Upper lobe of left lung (tissue), 6 donors: ENCODE measurements at regions not wholly inside any gene's neighbourhood (a gene's known extent, or its start where the extent isn't known, plus 50 kb on each side); places are given as distances from the start of the nearest gene placed in this dataset.

ENCODE experiments used
- ATAC-seq, 2 donors: fragments of 200-7000 bp; cut with Tn5 transposase; one replicate each; pipeline ENCODE4 v1.9.1; 2022; ENCODE audit warnings: mild to moderate bottlenecking in 2 of 2, moderate library complexity in 2 of 2; ENCODE audit not compliant: low FRiP score in 2 of 2
- DNase-seq, 2 donors: peaks; one replicate each; pipeline ENCODE4 v3.0.0-alpha.2; 2019 to 2020
- H3K27ac ChIP-seq, 4 donors: fragments of 200-600 bp; sonication (generic); one replicate each; pipeline ENCODE4 v1.5.1; 2016 to 2019
- H3K27me3 ChIP-seq, 4 donors: fragments of 200-600 bp; sonication (generic); one replicate each; pipeline ENCODE4 v1.5.1; 2017 to 2019
- H3K36me3 ChIP-seq, 4 donors: fragments of 200-600 bp; sonication (generic); one replicate each; pipeline ENCODE4 v1.5.1; 2016 to 2019
- H3K4me1 ChIP-seq, 4 donors: fragments of 200-600 bp; sonication (generic); one replicate each; pipeline ENCODE4 v1.5.1; 2018 to 2019
- H3K4me3 ChIP-seq, 4 donors: fragments of 200-600 bp; sonication (generic); one replicate each; pipeline ENCODE4 v1.5.1; 2017 to 2019; ENCODE audit warnings: mild to moderate bottlenecking in 2 of 4, moderate library complexity in 1 of 4
- H3K9me3 ChIP-seq, 4 donors: fragments of 200-600 bp; sonication (generic); one replicate each; pipeline ENCODE4 v1.5.1; 2018 to 2019
- EP300 ChIP-seq, 4 donors: sonication (generic); formaldehyde crosslinking; IDR thresholded peaks; one replicate each; pipeline ENCODE4 v1.5.1; 2017; ENCODE audit warnings: antibody characterized with exemption in 4 of 4, control low read depth in 2 of 4
- POLR2A ChIP-seq, 4 donors: fragments of 450-650 bp; IDR thresholded peaks; one replicate each; pipeline ENCODE4 v1.5.1; 2016 to 2017; ENCODE audit warnings: antibody characterized with exemption in 4 of 4, mild to moderate bottlenecking in 2 of 4
- POLR2AphosphoS5 ChIP-seq, 2 donors: sonication (generic); formaldehyde crosslinking; IDR thresholded peaks; one replicate each; pipeline ENCODE4 v1.5.1; 2017; ENCODE audit warnings: antibody characterized with exemption in 2 of 2
- WGBS, 2 donors: methylation state at CpG; one replicate each; pipeline ENCODE4 v1.1.5; 2017 to 2018; 5-methylcytosine and 5-hydroxymethylcytosine counted together
- TF ChIP-seq, protein P1 (sequence below), 6 experiments: fragments of 450-650 bp in 4 of 6; fragments of 200-600 bp in 2 of 6; sonication (generic) in 2 of 6; IDR thresholded peaks; one replicate each; pipeline ENCODE4 v1.5.1; 2016 to 2019; ENCODE audit warnings: antibody characterized with exemption in 6 of 6
- donor health status: DM: no; HTN: no; CAD: no; lungs with moderate emphysema.
- donor health status: DM: no; HTN: yes; CAD: no; lungs with severe emphysema.

DNA sequence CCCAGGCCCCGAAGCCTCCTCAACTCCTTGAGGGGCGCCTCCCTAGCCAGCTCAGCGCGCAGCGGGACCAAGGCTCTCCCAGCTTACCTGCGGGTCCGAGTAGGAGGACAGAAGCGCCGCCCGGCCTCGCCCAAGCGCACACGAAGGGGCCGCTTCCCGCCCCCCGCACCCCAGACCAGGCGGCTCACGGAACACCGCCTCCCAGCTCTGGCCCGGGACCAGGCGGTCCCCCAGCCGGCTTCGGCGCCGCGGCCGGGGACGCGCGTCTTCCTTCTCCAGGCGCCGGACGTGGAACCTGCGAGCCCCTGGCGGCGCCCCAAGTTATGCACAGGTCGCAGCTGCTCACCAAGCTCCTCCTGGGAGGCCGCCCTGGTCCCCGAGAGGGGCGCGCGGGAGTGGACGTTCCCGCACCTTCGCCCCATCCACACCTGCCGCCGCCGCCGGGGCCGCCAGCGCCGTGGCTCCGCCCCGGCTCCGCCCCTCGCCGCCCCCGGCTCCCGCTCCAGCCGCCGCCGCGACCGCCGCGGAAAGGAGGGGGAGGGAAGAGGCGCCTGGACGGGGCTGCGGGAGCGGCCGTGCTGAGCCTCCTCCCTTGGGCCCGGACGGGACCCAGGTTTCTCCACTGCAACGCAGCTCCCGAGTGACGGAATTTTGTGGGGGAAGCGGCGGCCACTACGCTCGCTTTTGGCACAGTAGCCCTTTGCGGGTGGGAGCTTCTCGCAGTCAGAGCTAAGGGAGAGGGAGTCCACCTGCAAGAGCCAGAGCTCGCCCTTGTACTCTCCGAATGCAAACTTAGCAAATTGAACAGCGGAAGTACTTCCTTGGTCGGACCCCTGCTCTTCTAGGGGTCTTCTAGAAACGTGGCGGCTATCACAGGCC, 77.5 kb upstream of the IFNE start:
- Histone ChIP-seq H3K27ac (peak overlapping the region in 1 of 4 donors; percentile 14), H3K27me3 (peaks cover 0 to 34% (median 14%) of the 10 kb centered on the region in 4 donors), H3K9me3 (no peaks in the 10 kb centered on the region), H3K36me3 (no peaks in the 10 kb centered on the region), H3K4me3 (peak overlapping the region; percentile 29 to 56 (median 47)), H3K4me1 (peaks cover 11 to 14% (median 12%) of the 10 kb centered on the region in 4 donors)
- 4% methylated on average over 3 to 32 of the region's 88 CpGs for WGBS, 2 donors
- DNase-seq (peak; percentile 25 to 89), ATAC-seq (peak in 1 of 2 donors; percentile 88)
- TF ChIP-seq, protein P1, sequence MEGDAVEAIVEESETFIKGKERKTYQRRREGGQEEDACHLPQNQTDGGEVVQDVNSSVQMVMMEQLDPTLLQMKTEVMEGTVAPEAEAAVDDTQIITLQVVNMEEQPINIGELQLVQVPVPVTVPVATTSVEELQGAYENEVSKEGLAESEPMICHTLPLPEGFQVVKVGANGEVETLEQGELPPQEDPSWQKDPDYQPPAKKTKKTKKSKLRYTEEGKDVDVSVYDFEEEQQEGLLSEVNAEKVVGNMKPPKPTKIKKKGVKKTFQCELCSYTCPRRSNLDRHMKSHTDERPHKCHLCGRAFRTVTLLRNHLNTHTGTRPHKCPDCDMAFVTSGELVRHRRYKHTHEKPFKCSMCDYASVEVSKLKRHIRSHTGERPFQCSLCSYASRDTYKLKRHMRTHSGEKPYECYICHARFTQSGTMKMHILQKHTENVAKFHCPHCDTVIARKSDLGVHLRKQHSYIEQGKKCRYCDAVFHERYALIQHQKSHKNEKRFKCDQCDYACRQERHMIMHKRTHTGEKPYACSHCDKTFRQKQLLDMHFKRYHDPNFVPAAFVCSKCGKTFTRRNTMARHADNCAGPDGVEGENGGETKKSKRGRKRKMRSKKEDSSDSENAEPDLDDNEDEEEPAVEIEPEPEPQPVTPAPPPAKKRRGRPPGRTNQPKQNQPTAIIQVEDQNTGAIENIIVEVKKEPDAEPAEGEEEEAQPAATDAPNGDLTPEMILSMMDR (IDR thresholded peaks at IDR 0.05), result peak in 1 of 6 experiments; percentile 23
- no peak for TF ChIP-seq POLR2A (IDR thresholded peaks at IDR 0.05)
- TF ChIP-seq EP300 (IDR thresholded peaks at IDR 0.05), result no peak

DNA sequence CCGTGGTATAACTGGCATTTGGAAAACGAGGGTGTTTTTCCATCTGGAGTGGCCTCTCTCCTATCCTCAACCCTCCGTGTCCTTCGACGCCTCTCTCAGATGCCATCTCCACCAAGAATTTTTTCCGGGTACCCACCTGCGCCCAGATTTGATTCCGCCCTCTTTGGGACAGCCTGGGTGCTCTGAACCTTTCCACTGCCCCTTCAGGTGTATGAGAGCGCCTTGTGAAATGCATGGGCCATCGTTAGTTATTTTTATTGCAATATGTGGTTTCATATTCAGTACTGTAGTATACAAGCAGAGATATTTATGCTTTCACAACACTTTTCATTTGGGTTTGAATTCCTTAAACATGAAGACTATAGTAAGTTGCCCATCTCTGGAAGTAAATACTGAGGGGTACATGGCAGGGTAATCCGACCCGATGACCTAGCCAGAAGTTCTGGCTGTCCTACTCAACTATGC, 78.2 kb upstream of the IFNE start:
- peaks cover 0 to 34% (median 14%) of the 10 kb centered on the region in 4 donors for H3K27me3 ChIP-seq
- ATAC-seq (no peak), DNase-seq (no peak)
- WGBS, 2 donors, result 44 to 48% methylated on average over 12 of the region's 12 CpGs
- TF ChIP-seq POLR2A (IDR thresholded peaks at IDR 0.05), result no peak
- TF ChIP-seq EP300 (IDR thresholded peaks at IDR 0.05), result no peak
- no peak for TF ChIP-seq POLR2AphosphoS5 (IDR thresholded peaks at IDR 0.05)
- TF ChIP-seq, protein P1 (IDR thresholded peaks at IDR 0.05), result no peak
- no peaks in the 10 kb centered on the region for H3K36me3 ChIP-seq
- no peaks in the 10 kb centered on the region for H3K9me3 ChIP-seq
- H3K4me1 ChIP-seq, result peaks cover 11 to 14% (median 12%) of the 10 kb centered on the region in 4 donors
- H3K4me3 ChIP-seq, result peak overlapping the region in 3 of 4 donors; percentile 42 to 56 (median 52)
- H3K27ac ChIP-seq, result no peak overlapping the region

DNA sequence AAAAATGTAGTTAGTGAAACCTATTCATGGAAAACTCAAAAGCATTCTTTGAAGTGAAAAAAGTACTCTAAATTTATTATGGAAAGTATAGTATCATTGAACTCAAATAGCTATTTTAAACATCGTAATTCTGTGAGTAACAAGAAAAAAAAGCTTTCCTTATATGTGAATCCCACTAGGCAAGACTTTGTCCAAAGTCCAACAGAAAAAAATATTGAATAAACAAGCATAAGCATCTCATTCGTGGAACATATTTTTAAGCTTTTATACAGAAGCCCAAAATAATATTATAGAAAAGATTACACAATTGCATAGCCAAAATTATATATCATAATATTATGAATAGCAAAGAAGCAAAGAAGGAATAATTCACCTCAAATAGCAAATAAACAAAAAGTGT, 79.4 kb upstream of the IFNE start:
- H3K4me3 ChIP-seq, result no peak overlapping the region
- H3K27me3 ChIP-seq, result peaks cover 0 to 30% (median 9%) of the 10 kb centered on the region in 4 donors
- 67 to 82% methylated on average over 2 of the region's 2 CpGs for WGBS, 2 donors
- DNase-seq (no peak), ATAC-seq (no peak)
- TF ChIP-seq POLR2A (IDR thresholded peaks at IDR 0.05), result no peak
- TF ChIP-seq, protein P1 (IDR thresholded peaks at IDR 0.05), result no peak
- H3K9me3 ChIP-seq, result no peaks in the 10 kb centered on the region
- H3K4me1 ChIP-seq, result peaks cover 11 to 14% (median 12%) of the 10 kb centered on the region in 4 donors
- H3K27ac ChIP-seq, result no peak overlapping the region
- no peaks in the 10 kb centered on the region for H3K36me3 ChIP-seq

DNA sequence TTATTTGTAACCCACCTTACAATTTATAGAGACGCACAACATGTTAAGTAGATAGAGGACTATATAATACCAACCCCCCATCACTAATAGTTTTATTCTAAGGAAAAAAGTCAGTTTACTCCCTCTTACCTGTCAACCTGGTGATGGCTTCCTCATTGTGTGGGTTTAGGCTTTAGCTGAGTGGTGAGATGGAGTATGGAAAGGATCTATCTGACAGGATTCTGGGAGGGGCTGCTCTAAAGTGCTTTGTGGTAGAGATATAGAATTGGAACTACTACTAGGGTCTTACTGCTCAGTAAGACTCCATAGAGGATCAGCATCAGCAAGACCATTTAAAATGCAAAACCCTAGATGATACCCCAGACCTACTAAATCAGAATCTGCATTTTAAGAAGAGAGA, 82.1 kb upstream of the IFNE start:
- ATAC-seq, result no peak
- Histone ChIP-seq H3K4me1 (peaks cover 8 to 9% (median 9%) of the 10 kb centered on the region in 4 donors), H3K36me3 (no peaks in the 10 kb centered on the region), H3K9me3 (no peaks in the 10 kb centered on the region), H3K4me3 (no peak overlapping the region), H3K27ac (no peak overlapping the region), H3K27me3 (peaks cover 0 to 18% (median 7%) of the 10 kb centered on the region in 4 donors)
- no peak for DNase-seq
- WGBS, 2 donors, result 100% methylated on average over 1 of the region's 1 CpG
- no peak for TF ChIP-seq EP300 (IDR thresholded peaks at IDR 0.05)
- TF ChIP-seq POLR2AphosphoS5 (IDR thresholded peaks at IDR 0.05), result no peak
- TF ChIP-seq, protein P1 (IDR thresholded peaks at IDR 0.05), result no peak
- no peak for TF ChIP-seq POLR2A (IDR thresholded peaks at IDR 0.05)
